NCI-H1105 (cell line): ENCODE measurements at regions not wholly inside any gene's neighbourhood (a gene's known extent, or its start where the extent isn't known, plus 50 kb on each side); places are given as distances from the start of the nearest gene placed in this dataset.
"Not testable (repeated sequence)": the region's sequence is repeated elsewhere in the genome, so short reads cannot be mapped to it uniquely, and the experiment has no call there.

Experiments used
- DNase-seq: peaks from one replicate; lab custom pipeline; 2025; lab: John Stamatoyannopoulos, UW

- no peak for DNase-seq
These were observed 57.5 kb upstream of the TRA2B start for GRCh38 chr3:185995352-185995751.

DNA sequence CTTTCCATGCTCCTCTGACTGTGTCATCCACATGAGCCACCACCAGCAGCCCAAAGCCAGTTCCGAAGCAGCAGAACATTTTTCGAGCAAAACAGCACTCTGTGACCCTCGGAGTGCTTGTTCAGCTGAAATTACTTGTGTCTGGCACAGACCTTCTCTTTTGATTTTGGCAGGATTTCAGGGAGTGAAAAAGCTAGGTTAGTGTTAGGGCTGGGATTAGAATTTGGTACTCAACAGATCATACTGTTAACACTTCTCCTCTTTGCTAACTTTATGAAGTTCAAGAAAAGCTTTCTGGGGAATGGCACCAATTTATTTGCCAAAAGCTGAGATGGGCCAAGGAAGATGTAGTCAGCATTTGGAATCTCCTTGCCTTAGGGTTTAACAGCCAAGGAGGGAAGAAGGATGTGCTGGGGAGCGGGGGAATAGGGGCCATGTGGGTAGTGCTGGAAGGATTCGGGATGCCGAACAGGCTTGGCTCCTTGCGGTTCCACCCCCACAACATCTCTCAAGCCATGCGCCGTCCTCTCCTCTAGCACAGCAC lies 55.1 kb upstream of the TRA2B start:
- no peak for DNase-seq

GRCh38 chr3:185990995-185991394 lies 53.2 kb upstream of the TRA2B start:
- not testable (repeated sequence) for DNase-seq

- DNase-seq = no peak
These were observed 51.7 kb upstream of the TRA2B start for GRCh38 chr3:185989511-185989910.

GRCh38 chr3:185988816-185989175 lies 51.0 kb upstream of the TRA2B start:
- peak; percentile 50 for DNase-seq

- DNase-seq = no peak
These were observed 50.4 kb upstream of the TRA2B start for GRCh38 chr3:185988080-185988815.
